ENCODE measurements at regions not wholly inside any gene's neighbourhood (a gene's known extent, or its start where the extent isn't known, plus 50 kb on each side); places are given as distances from the start of the nearest gene placed in this dataset.

GRCh38 chr21:31448496-31448895, 104.4 kb upstream of the TIAM1 start:
- Mint-ChIP-seq H3K36me3 (ENCODE audit: low read depth) (peaks cover 2% of the 10 kb centered on the region), H3K27ac (no peak overlapping the region), H3K27me3 (ENCODE audit: insufficient read depth) (no peaks in the 10 kb centered on the region), H3K9me3 (no peaks in the 10 kb centered on the region), H3K4me3 (no peak overlapping the region), H3K4me1 (no peaks in the 10 kb centered on the region)
- Histone ChIP-seq H3K4me1 (ENCODE audit: control insufficient read depth, insufficient read depth, low read length) (no peaks in the 10 kb centered on the region), H3K36me3 (ENCODE audit: control insufficient read depth, insufficient read depth, low read length) (no peaks in the 10 kb centered on the region), H3K27ac (ENCODE audit: low read depth, low read length) (no peak overlapping the region), H3K9ac (ENCODE audit: extremely low read depth, low read length, poor library complexity, severe bottlenecking) (no peak overlapping the region), H3K9me3 (ENCODE audit: control insufficient read depth, low read length) (no peaks in the 10 kb centered on the region), H3K4me3 (ENCODE audit: low read length) (no peak overlapping the region), H3K27me3 (ENCODE audit: control insufficient read depth, insufficient read depth, low read length, poor library complexity, severe bottlenecking) (no peaks in the 10 kb centered on the region)
- WGBS, 2 experiments (ENCODE audit: insufficient coverage in 1 of 2, insufficient read length in 1 of 2): 83 to 100% methylated on average over 1 to 3 of the region's 3 CpGs
- TF ChIP-seq CTCF (conservative IDR thresholded peaks at IDR 0.05): no peak
- no peak for DNase-seq

- Histone ChIP-seq H3K4me3 (ENCODE audit: low read length) (no peak overlapping the region), H3K9me3 (ENCODE audit: control insufficient read depth, low read length) (no peaks in the 10 kb centered on the region), H3K4me1 (ENCODE audit: control insufficient read depth, insufficient read depth, low read length) (no peaks in the 10 kb centered on the region), H3K36me3 (ENCODE audit: control insufficient read depth, insufficient read depth, low read length) (no peaks in the 10 kb centered on the region), H3K27ac (ENCODE audit: low read depth, low read length) (no peak overlapping the region), H3K9ac (ENCODE audit: extremely low read depth, low read length, poor library complexity, severe bottlenecking) (no peak overlapping the region), H3K27me3 (ENCODE audit: control insufficient read depth, insufficient read depth, low read length, poor library complexity, severe bottlenecking) (no peaks in the 10 kb centered on the region)
- Mint-ChIP-seq H3K27ac (no peak overlapping the region), H3K27me3 (ENCODE audit: insufficient read depth) (no peaks in the 10 kb centered on the region), H3K9me3 (peaks cover 3% of the 10 kb centered on the region), H3K4me1 (no peaks in the 10 kb centered on the region), H3K36me3 (ENCODE audit: low read depth) (peaks cover 6% of the 10 kb centered on the region), H3K4me3 (no peak overlapping the region)
- 69 to 79% methylated on average over 3 of the region's 3 CpGs for WGBS, 2 experiments (ENCODE audit: insufficient coverage in 1 of 2, insufficient read length in 1 of 2)
- no peak for DNase-seq
- no peak for TF ChIP-seq CTCF (conservative IDR thresholded peaks at IDR 0.05)
Measured at GRCh38 chr21:31447505-31447904, 103.4 kb upstream of the TIAM1 start.

- no peak for TF ChIP-seq CTCF (conservative IDR thresholded peaks at IDR 0.05)
- Histone ChIP-seq H3K36me3 (ENCODE audit: control insufficient read depth, insufficient read depth, low read length) (no peaks in the 10 kb centered on the region), H3K9ac (ENCODE audit: extremely low read depth, low read length, poor library complexity, severe bottlenecking) (no peak overlapping the region), H3K27ac (ENCODE audit: low read depth, low read length) (no peak overlapping the region), H3K9me3 (ENCODE audit: control insufficient read depth, low read length) (peaks cover 4% of the 10 kb centered on the region), H3K27me3 (ENCODE audit: control insufficient read depth, insufficient read depth, low read length, poor library complexity, severe bottlenecking) (no peaks in the 10 kb centered on the region), H3K4me1 (ENCODE audit: control insufficient read depth, insufficient read depth, low read length) (no peaks in the 10 kb centered on the region), H3K4me3 (ENCODE audit: low read length) (no peak overlapping the region)
- peaks cover 9% of the 10 kb centered on the region for H3K9me3 Mint-ChIP-seq
- no peak overlapping the region for H3K27ac Mint-ChIP-seq
- H3K4me3 Mint-ChIP-seq: no peak overlapping the region
- WGBS, 2 experiments (ENCODE audit: insufficient coverage in 1 of 2, insufficient read length in 1 of 2): 87 to 90% methylated on average over 7 to 8 of the region's 8 CpGs
- no peaks in the 10 kb centered on the region for H3K27me3 Mint-ChIP-seq (ENCODE audit: insufficient read depth)
- H3K36me3 Mint-ChIP-seq (ENCODE audit: low read depth): peaks cover 9% of the 10 kb centered on the region
- DNase-seq: no peak
- H3K4me1 Mint-ChIP-seq: no peaks in the 10 kb centered on the region
Measured at GRCh38 chr21:31446226-31446855, 102.3 kb upstream of the TIAM1 start.

Measured in endodermal cell (in vitro differentiated cells).